ENCODE measurements at regions not wholly inside any gene's neighbourhood (a gene's known extent, or its start where the extent isn't known, plus 50 kb on each side); places are given as distances from the start of the nearest gene placed in this dataset.

DNA sequence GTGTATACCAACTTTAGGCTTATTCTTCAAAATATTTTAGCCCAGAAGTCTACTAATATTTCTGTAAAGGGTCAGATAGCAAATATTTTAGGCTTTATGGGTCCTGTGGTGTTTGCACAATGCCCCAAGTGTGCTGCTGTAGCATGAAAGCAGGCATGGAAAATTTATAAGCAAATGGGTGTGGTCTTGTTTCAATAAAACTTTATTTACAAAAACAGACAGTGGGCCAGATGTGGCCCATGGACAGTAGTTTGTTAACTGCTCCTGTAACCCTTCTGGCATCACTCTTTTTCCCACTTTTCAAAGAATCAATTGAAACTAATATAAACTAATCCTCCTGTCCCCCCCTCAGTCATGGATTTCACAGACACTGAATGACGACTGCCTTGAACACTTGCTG is 410.7 kb downstream of the SHISA9 start:
- TF ChIP-seq, protein P1, sequence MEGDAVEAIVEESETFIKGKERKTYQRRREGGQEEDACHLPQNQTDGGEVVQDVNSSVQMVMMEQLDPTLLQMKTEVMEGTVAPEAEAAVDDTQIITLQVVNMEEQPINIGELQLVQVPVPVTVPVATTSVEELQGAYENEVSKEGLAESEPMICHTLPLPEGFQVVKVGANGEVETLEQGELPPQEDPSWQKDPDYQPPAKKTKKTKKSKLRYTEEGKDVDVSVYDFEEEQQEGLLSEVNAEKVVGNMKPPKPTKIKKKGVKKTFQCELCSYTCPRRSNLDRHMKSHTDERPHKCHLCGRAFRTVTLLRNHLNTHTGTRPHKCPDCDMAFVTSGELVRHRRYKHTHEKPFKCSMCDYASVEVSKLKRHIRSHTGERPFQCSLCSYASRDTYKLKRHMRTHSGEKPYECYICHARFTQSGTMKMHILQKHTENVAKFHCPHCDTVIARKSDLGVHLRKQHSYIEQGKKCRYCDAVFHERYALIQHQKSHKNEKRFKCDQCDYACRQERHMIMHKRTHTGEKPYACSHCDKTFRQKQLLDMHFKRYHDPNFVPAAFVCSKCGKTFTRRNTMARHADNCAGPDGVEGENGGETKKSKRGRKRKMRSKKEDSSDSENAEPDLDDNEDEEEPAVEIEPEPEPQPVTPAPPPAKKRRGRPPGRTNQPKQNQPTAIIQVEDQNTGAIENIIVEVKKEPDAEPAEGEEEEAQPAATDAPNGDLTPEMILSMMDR (IDR thresholded peaks at IDR 0.05), result no peak
- no peak for TF ChIP-seq EP300 (IDR thresholded peaks at IDR 0.05)
- TF ChIP-seq POLR2AphosphoS5 (IDR thresholded peaks at IDR 0.05), result no peak
- TF ChIP-seq POLR2A (IDR thresholded peaks at IDR 0.05), result no peak
- H3K4me3 ChIP-seq, result no peak overlapping the region
- no peak for DNase-seq
- H3K36me3 ChIP-seq, result no peaks in the 10 kb centered on the region
- H3K9me3 ChIP-seq, result no peaks in the 10 kb centered on the region
- WGBS, 5 donors, result 79 to 97% (median 89%) methylated on average over 1 of the region's 1 CpG
- H3K27ac ChIP-seq, result no peak overlapping the region
- no peaks in the 10 kb centered on the region for H3K4me1 ChIP-seq
- intact Hi-C loops (cut with DNase I; ENCODE audit: low total_unique reads), result no loop called here
- H3K27me3 ChIP-seq, result no peaks in the 10 kb centered on the region

DNA sequence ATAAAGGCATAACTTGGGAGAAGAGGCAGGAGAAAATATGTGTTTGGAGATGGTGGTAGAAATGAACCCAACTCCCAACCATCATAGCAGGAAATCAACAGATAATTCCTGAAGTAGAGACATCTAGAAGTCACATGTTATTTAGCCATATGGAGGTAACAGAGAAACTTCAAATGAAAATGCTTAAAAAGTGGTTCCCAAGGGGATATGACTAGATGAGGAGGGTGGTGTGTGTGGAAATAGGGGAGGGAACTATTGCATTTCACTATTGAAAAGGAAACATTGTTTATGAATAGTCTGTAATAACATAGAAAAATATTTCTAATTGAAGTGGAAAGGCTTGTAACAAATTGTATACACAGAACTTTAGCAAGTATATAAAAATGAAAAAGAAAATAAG is 412.0 kb downstream of the SHISA9 start:
- no peak for DNase-seq
- H3K4me1 ChIP-seq, result no peaks in the 10 kb centered on the region
- no peaks in the 10 kb centered on the region for H3K27me3 ChIP-seq
- no peak overlapping the region for H3K4me3 ChIP-seq
- no peaks in the 10 kb centered on the region for H3K9me3 ChIP-seq
- no peaks in the 10 kb centered on the region for H3K36me3 ChIP-seq
- TF ChIP-seq, protein P1 (IDR thresholded peaks at IDR 0.05), result no peak
- TF ChIP-seq EP300 (IDR thresholded peaks at IDR 0.05) (no peak), POLR2A (IDR thresholded peaks at IDR 0.05) (no peak), POLR2AphosphoS5 (IDR thresholded peaks at IDR 0.05) (no peak)
- no peak overlapping the region for H3K27ac ChIP-seq
- intact Hi-C loops (cut with DNase I; ENCODE audit: low total_unique reads), result no loop called here

DNA sequence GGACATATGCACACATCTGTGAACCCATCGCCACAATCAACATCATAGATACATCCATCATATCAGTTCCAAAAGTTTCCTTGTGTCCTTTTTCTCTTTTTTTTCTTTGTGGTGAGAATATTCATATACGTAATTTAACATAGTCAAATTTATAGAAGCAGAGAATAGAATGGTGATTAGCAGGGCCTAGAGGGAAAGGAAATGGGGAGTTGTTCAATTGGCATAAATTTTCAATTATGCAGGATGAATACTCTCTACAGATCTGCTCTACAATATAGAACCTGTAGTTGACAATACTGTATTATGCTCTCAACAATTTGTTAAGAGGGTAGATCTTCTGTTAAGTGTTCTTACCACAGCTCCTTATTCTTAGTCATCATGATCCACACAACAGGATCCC is 413.2 kb downstream of the SHISA9 start:
- H3K4me1 ChIP-seq, result no peaks in the 10 kb centered on the region
- H3K27ac ChIP-seq, result no peak overlapping the region
- no peak overlapping the region for H3K4me3 ChIP-seq
- intact Hi-C loops (cut with DNase I; ENCODE audit: low total_unique reads), result no loop called here
- no peaks in the 10 kb centered on the region for H3K27me3 ChIP-seq
- 48 to 97% (median 74%) methylated on average over 2 of the region's 2 CpGs for WGBS, 5 donors
- DNase-seq, result no peak
- TF ChIP-seq POLR2A (IDR thresholded peaks at IDR 0.05) (no peak), EP300 (IDR thresholded peaks at IDR 0.05) (no peak), POLR2AphosphoS5 (IDR thresholded peaks at IDR 0.05) (no peak)
- TF ChIP-seq, protein P1 (IDR thresholded peaks at IDR 0.05), result no peak
- no peaks in the 10 kb centered on the region for H3K36me3 ChIP-seq
- no peaks in the 10 kb centered on the region for H3K9me3 ChIP-seq

DNA sequence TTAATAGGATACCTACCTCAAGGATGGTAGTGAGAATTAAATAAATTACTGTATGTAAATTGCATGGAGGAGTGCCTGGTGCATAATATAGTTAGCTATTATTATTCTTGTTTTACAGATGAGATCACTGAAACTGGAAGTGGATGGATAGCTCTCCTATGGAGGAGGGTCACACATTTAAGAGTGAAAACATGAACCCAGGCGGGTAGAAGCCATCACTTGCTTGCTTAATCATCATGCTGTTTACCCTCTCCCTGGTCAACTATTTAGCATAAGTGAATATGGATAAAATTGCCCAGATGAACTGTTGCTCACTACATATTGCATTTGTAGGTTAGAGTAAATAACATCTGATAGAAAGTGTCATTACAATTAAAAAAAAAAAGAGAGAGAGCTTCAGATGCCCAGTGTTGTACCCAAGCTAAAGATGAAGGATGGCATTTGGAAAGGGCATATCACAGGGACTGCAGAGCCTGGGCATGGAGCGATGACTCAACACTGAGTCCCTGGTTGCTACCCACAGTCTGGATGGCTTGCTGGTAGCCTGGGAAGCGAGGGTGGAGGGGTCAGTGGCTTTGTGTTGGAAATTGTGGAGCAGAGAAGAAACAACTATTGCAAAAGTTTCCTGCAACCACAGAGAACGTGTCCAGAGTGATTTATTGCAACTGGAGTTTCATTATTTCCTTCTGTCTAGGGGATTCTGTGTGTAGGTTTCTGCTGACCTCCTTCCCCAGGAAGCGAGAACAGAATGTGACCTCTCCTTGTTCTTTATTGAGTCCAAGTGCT is 414.4 kb downstream of the SHISA9 start:
- Histone ChIP-seq H3K27me3 (no peaks in the 10 kb centered on the region), H3K4me3 (no peak overlapping the region), H3K9me3 (no peaks in the 10 kb centered on the region), H3K36me3 (no peaks in the 10 kb centered on the region), H3K4me1 (no peaks in the 10 kb centered on the region), H3K27ac (no peak overlapping the region)
- intact Hi-C loops (cut with DNase I; ENCODE audit: low total_unique reads), result no loop called here
- DNase-seq, result no peak
- 56 to 68% (median 66%) methylated on average over 5 of the region's 5 CpGs for WGBS, 5 donors
- TF ChIP-seq POLR2A (IDR thresholded peaks at IDR 0.05), result no peak

DNA sequence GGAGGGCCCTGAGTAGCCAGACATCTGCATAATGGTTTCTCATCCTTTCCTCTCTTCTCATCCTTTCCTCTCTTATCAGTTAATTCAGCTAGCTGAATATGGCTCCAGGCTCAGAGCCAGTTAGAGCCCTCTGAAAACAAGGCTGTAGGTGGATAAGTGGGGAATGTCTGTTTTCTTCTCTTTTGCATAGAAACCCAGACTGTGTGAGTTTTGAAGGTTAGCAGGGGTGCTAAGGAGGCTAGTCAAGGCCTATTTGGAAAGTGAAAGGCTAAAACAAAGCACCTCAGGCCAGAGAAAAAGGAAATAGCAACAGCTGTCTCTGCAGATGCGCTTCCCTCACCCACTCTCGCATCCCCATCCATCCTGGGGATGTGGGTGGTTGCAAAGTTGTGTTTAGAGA is 420.9 kb downstream of the SHISA9 start:
- Histone ChIP-seq H3K27ac (no peak overlapping the region), H3K4me1 (no peaks in the 10 kb centered on the region), H3K27me3 (no peaks in the 10 kb centered on the region), H3K36me3 (no peaks in the 10 kb centered on the region), H3K9me3 (no peaks in the 10 kb centered on the region), H3K4me3 (no peak overlapping the region)
- 55 to 80% (median 69%) methylated on average over 2 of the region's 2 CpGs for WGBS, 5 donors
- intact Hi-C loops (cut with DNase I; ENCODE audit: low total_unique reads), result no loop called here
- no peak for DNase-seq
- TF ChIP-seq, protein P1 (IDR thresholded peaks at IDR 0.05), result no peak
- TF ChIP-seq POLR2AphosphoS5 (IDR thresholded peaks at IDR 0.05), result no peak
- no peak for TF ChIP-seq EP300 (IDR thresholded peaks at IDR 0.05)
- no peak for TF ChIP-seq POLR2A (IDR thresholded peaks at IDR 0.05)

Data from stomach (tissue), 8 donors.